WTC11 (cell line): ENCODE measurements at regions not wholly inside any gene's neighbourhood (a gene's known extent, or its start where the extent isn't known, plus 50 kb on each side); places are given as distances from the start of the nearest gene placed in this dataset.

ENCODE experiments used
- ATAC-seq: fragments of 200-7000 bp; cut with Tn5 transposase; 2 replicates; pipeline ENCODE4 v1.10.0; 2021; ENCODE audit warnings: mild to moderate bottlenecking, moderate library complexity
- CTCF ChIA-PET: fragments of 300-600 bp; sonication (Branson Sonifier 250); formaldehyde crosslinking; loops from one replicate; lab custom pipeline; 2021; ENCODE audit warnings: antibody characterized with exemption; lab: Charles Lee
- POLR2A ChIA-PET: fragments of 350-600 bp; sonication (Branson Sonifier 250); formaldehyde crosslinking; loops from one replicate; lab custom pipeline; 2021; ENCODE audit warnings: antibody characterized with exemption; lab: Charles Lee
- DNase-seq: peaks from one replicate; pipeline ENCODE4 v3.0.0; 2021; ENCODE audit warnings: low spot score
- H3K27ac Mint-ChIP-seq: 2 replicates; pipeline ENCODE4 v1.8.0; 2021; ENCODE audit warnings: mixed read lengths
- H3K27me3 Mint-ChIP-seq: 2 replicates; pipeline ENCODE4 v1.8.0; 2021; ENCODE audit warnings: low read depth, mild to moderate bottlenecking, moderate library complexity, mixed read lengths
- H3K36me3 Mint-ChIP-seq: 2 replicates; pipeline ENCODE4 v1.8.0; 2021; ENCODE audit warnings: mixed read lengths
- H3K4me1 Mint-ChIP-seq: 2 replicates; pipeline ENCODE4 v1.8.0; 2022; ENCODE audit warnings: mixed read lengths
- H3K4me3 Mint-ChIP-seq: 2 replicates; pipeline ENCODE4 v1.8.0; 2021; ENCODE audit warnings: mild to moderate bottlenecking, moderate library complexity, mixed read lengths
- H3K9me3 Mint-ChIP-seq: 2 replicates; pipeline ENCODE4 v1.8.0; 2021; ENCODE audit warnings: mixed read lengths
- CREM ChIP-seq: sonication (generic); formaldehyde crosslinking; IDR thresholded peaks from 2 replicates; pipeline ENCODE4 v1.8.1; 2022; ENCODE audit warnings: mild to moderate bottlenecking, missing genetic modification reagents, moderate library complexity
- ESRRA ChIP-seq: sonication (generic); formaldehyde crosslinking; IDR thresholded peaks from 2 replicates; pipeline ENCODE4 v1.8.1; 2022; ENCODE audit warnings: mild to moderate bottlenecking, missing genetic modification reagents, borderline replicate concordance
- FOXJ3 ChIP-seq: sonication (generic); formaldehyde crosslinking; IDR thresholded peaks from 2 replicates; pipeline ENCODE4 v1.9.0; 2021; ENCODE audit warnings: missing genetic modification reagents, mild to moderate bottlenecking, borderline replicate concordance
- GTF2I ChIP-seq: fragments of 250-450 bp; sonication (Bioruptor Pico); conservative IDR thresholded peaks from 2 replicates; pipeline ENCODE4 v1.4.0; 2021; ENCODE audit warnings: mild to moderate bottlenecking
- KAT7 ChIP-seq: sonication (generic); formaldehyde crosslinking; IDR thresholded peaks from 2 replicates; pipeline ENCODE4 v1.8.1; 2023; ENCODE audit warnings: missing genetic modification reagents, mild to moderate bottlenecking, borderline replicate concordance
- NFATC4 ChIP-seq: fragments of 250-450 bp; sonication (Bioruptor Pico); IDR thresholded peaks from 2 replicates; pipeline ENCODE4 v1.9.0; 2021; ENCODE audit warnings: mild to moderate bottlenecking
- NFYB ChIP-seq: sonication (generic); formaldehyde crosslinking; conservative IDR thresholded peaks from 2 replicates; pipeline ENCODE4 v1.8.0; 2022; ENCODE audit warnings: low read depth, missing genetic modification reagents
- NR2C2 ChIP-seq: sonication (generic); formaldehyde crosslinking; IDR thresholded peaks from 2 replicates; pipeline ENCODE4 v1.8.0; 2022; ENCODE audit warnings: mild to moderate bottlenecking, missing genetic modification reagents
- PRRX2 ChIP-seq: fragments of 250-450 bp; sonication (Bioruptor Pico); IDR thresholded peaks from 2 replicates; pipeline ENCODE4 v1.8.0; 2021; ENCODE audit warnings: mild to moderate bottlenecking
- SP1 ChIP-seq: sonication (generic); formaldehyde crosslinking; conservative IDR thresholded peaks from 2 replicates; pipeline ENCODE4 v1.8.1; 2022; ENCODE audit warnings: missing genetic modification reagents
- ZNF121 ChIP-seq: sonication (generic); formaldehyde crosslinking; IDR thresholded peaks from 2 replicates; pipeline ENCODE4 v1.8.0; 2023; ENCODE audit warnings: missing genetic modification reagents
- ZNF396 ChIP-seq: fragments of 250-450 bp; sonication (Bioruptor Pico); IDR thresholded peaks from 2 replicates; pipeline ENCODE4 v1.8.0; 2021; ENCODE audit warnings: mild to moderate bottlenecking, moderate library complexity, borderline replicate concordance
- ZNF416 ChIP-seq: fragments of 250-450 bp; sonication (Bioruptor Pico); IDR thresholded peaks from 2 replicates; pipeline ENCODE4 v1.9.0; 2021; ENCODE audit warnings: mild to moderate bottlenecking, inconsistent platforms
- TF ChIP-seq, protein P1 (sequence below): sonication (generic); formaldehyde crosslinking; IDR thresholded peaks from 2 replicates; pipeline ENCODE4 v1.8.1; 2023; ENCODE audit warnings: mild to moderate bottlenecking, missing genetic modification reagents, borderline replicate concordance
- TF ChIP-seq, protein P2 (sequence below): fragments of 250-450 bp; sonication (Bioruptor Pico); IDR thresholded peaks from 2 replicates; pipeline ENCODE4 v1.8.0; 2021; ENCODE audit warnings: mild to moderate bottlenecking
- TF ChIP-seq, protein P3 (sequence below): sonication (generic); formaldehyde crosslinking; IDR thresholded peaks from 2 replicates; pipeline ENCODE4 v1.8.0; 2023; ENCODE audit warnings: missing genetic modification reagents, mild to moderate bottlenecking, borderline replicate concordance
- TF ChIP-seq, protein P4 (sequence below): sonication (generic); formaldehyde crosslinking; IDR thresholded peaks from 2 replicates; pipeline ENCODE4 v1.8.0; 2022; ENCODE audit warnings: mild to moderate bottlenecking, missing genetic modification reagents
- TF ChIP-seq, protein P5 (sequence below): sonication (generic); formaldehyde crosslinking; IDR thresholded peaks from 2 replicates; pipeline ENCODE4 v1.8.0; 2023; ENCODE audit warnings: missing genetic modification reagents
- TF ChIP-seq, protein P6 (sequence below): fragments of 250-450 bp; sonication (Bioruptor Pico); IDR thresholded peaks from 2 replicates; pipeline ENCODE4 v2.1.2; 2022; ENCODE audit warnings: mild to moderate bottlenecking, moderate library complexity
- TF ChIP-seq, protein P7 (sequence below): sonication (generic); formaldehyde crosslinking; IDR thresholded peaks from 2 replicates; pipeline ENCODE4 v1.8.1; 2023; ENCODE audit warnings: mild to moderate bottlenecking, missing genetic modification reagents, moderate library complexity

DNA sequence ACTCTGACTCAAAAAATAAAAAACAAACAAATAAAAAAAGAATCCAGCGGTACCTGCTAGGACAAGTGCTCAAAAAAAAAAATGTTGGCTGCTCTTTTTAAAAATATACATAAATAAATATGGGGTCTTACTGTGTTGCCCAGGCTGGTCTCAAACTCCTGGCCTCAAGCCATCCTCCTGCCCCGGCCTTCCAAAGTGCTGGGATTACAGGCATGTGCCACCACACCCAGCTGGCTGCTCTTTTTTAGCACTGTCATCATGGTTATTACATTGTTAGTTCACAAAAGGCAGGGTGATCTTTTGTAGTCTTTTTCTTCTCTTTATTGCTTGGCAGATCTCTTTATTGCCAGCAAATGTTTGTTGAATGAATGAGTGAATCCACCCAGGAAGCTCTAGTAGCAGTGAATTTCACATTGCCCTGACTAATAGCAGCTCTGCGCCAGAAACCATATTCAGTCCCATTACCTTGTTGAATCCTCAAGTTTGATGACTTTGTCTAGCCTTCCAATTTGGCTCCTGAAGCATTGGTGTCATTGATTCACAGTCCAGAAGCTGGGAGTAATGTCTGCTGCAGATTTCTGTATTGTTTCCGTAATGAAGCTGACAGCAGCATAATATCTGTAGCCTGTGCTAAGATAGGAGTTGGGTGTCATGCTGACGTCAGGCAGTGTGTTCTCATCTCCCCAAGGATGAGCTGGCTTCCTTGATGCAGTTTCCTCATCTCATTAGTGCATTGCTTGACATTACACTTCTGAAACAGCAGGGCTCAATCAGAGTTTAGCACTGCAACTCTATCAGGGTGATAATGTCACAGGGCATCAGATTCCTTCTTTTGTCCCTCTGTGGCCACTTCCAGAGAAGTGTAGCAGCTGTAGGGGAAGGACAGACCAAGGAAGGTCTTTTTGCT is 84.9 kb upstream of the TGM3 start (continued):
- no peak for TF ChIP-seq GTF2I (CRISPR knock-in tag)
- TF ChIP-seq CREM, result no peak
- TF ChIP-seq, protein P1, sequence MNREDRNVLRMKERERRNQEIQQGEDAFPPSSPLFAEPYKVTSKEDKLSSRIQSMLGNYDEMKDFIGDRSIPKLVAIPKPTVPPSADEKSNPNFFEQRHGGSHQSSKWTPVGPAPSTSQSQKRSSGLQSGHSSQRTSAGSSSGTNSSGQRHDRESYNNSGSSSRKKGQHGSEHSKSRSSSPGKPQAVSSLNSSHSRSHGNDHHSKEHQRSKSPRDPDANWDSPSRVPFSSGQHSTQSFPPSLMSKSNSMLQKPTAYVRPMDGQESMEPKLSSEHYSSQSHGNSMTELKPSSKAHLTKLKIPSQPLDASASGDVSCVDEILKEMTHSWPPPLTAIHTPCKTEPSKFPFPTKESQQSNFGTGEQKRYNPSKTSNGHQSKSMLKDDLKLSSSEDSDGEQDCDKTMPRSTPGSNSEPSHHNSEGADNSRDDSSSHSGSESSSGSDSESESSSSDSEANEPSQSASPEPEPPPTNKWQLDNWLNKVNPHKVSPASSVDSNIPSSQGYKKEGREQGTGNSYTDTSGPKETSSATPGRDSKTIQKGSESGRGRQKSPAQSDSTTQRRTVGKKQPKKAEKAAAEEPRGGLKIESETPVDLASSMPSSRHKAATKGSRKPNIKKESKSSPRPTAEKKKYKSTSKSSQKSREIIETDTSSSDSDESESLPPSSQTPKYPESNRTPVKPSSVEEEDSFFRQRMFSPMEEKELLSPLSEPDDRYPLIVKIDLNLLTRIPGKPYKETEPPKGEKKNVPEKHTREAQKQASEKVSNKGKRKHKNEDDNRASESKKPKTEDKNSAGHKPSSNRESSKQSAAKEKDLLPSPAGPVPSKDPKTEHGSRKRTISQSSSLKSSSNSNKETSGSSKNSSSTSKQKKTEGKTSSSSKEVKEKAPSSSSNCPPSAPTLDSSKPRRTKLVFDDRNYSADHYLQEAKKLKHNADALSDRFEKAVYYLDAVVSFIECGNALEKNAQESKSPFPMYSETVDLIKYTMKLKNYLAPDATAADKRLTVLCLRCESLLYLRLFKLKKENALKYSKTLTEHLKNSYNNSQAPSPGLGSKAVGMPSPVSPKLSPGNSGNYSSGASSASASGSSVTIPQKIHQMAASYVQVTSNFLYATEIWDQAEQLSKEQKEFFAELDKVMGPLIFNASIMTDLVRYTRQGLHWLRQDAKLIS (CRISPR knock-in tag), result no peak
- TF ChIP-seq ZNF396, result no peak
- TF ChIP-seq, protein P2, sequence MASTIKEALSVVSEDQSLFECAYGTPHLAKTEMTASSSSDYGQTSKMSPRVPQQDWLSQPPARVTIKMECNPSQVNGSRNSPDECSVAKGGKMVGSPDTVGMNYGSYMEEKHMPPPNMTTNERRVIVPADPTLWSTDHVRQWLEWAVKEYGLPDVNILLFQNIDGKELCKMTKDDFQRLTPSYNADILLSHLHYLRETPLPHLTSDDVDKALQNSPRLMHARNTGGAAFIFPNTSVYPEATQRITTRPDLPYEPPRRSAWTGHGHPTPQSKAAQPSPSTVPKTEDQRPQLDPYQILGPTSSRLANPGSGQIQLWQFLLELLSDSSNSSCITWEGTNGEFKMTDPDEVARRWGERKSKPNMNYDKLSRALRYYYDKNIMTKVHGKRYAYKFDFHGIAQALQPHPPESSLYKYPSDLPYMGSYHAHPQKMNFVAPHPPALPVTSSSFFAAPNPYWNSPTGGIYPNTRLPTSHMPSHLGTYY (CRISPR knock-in tag), result no peak
- TF ChIP-seq, all 79 proteins: peak for 0

DNA sequence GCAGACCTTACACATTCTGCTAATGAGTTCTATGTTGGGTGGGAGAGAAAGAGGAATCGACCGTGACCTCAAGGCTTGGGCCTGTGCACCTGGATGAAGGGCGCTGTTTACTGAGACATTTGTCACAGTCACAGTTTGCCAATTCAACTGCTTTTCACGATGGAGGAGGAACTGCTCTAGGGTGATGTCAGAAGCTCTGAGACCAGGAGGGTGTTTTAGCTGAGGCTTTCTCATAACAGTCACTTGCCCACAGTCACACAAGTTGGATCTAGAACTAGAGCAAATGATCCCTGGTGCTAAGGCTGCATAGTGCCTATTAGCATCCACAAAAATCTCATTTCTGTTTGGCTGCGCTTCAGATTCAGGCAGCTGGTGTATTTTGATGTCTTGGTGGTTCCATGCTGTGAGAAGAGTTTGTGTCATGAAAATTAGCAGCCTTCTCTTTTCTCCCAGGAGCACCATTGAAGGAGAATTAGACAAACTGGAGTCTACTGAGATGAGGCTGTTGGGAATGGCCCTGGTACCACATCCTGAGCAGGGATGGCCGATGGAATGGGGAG is 83.3 kb upstream of the TGM3 start:
- no peak overlapping the region for H3K4me3 Mint-ChIP-seq
- ATAC-seq (no peak), DNase-seq (no peak)
- no peaks in the 10 kb centered on the region for H3K4me1 Mint-ChIP-seq
- no peak overlapping the region for H3K27ac Mint-ChIP-seq
- POLR2A ChIA-PET, result no interaction called here
- CTCF ChIA-PET, result interaction anchor here (0.7 to 1.5 kb wide), 2 partner anchors 24 to 40 kb away, joined by 3 to 6 read pairs; no protein-coding TSS in a partner anchor
- peaks cover 23% of the 10 kb centered on the region for H3K27me3 Mint-ChIP-seq
- H3K9me3 Mint-ChIP-seq, result no peaks in the 10 kb centered on the region
- H3K36me3 Mint-ChIP-seq, result no peaks in the 10 kb centered on the region
- TF ChIP-seq NFYB (CRISPR knock-in tag) (no peak), ZNF416 (no peak), ZNF121 (CRISPR knock-in tag) (no peak), KAT7 (CRISPR knock-in tag) (no peak), FOXJ3 (CRISPR knock-in tag) (no peak), PRRX2 (CRISPR knock-in tag) (no peak), ESRRA (CRISPR knock-in tag) (no peak), NR2C2 (CRISPR knock-in tag) (no peak), SP1 (CRISPR knock-in tag) (no peak), NFATC4 (CRISPR knock-in tag) (no peak)
- TF ChIP-seq, protein P3, sequence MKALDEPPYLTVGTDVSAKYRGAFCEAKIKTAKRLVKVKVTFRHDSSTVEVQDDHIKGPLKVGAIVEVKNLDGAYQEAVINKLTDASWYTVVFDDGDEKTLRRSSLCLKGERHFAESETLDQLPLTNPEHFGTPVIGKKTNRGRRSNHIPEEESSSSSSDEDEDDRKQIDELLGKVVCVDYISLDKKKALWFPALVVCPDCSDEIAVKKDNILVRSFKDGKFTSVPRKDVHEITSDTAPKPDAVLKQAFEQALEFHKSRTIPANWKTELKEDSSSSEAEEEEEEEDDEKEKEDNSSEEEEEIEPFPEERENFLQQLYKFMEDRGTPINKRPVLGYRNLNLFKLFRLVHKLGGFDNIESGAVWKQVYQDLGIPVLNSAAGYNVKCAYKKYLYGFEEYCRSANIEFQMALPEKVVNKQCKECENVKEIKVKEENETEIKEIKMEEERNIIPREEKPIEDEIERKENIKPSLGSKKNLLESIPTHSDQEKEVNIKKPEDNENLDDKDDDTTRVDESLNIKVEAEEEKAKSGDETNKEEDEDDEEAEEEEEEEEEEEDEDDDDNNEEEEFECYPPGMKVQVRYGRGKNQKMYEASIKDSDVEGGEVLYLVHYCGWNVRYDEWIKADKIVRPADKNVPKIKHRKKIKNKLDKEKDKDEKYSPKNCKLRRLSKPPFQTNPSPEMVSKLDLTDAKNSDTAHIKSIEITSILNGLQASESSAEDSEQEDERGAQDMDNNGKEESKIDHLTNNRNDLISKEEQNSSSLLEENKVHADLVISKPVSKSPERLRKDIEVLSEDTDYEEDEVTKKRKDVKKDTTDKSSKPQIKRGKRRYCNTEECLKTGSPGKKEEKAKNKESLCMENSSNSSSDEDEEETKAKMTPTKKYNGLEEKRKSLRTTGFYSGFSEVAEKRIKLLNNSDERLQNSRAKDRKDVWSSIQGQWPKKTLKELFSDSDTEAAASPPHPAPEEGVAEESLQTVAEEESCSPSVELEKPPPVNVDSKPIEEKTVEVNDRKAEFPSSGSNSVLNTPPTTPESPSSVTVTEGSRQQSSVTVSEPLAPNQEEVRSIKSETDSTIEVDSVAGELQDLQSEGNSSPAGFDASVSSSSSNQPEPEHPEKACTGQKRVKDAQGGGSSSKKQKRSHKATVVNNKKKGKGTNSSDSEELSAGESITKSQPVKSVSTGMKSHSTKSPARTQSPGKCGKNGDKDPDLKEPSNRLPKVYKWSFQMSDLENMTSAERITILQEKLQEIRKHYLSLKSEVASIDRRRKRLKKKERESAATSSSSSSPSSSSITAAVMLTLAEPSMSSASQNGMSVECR, result no peak
- TF ChIP-seq, protein P4, sequence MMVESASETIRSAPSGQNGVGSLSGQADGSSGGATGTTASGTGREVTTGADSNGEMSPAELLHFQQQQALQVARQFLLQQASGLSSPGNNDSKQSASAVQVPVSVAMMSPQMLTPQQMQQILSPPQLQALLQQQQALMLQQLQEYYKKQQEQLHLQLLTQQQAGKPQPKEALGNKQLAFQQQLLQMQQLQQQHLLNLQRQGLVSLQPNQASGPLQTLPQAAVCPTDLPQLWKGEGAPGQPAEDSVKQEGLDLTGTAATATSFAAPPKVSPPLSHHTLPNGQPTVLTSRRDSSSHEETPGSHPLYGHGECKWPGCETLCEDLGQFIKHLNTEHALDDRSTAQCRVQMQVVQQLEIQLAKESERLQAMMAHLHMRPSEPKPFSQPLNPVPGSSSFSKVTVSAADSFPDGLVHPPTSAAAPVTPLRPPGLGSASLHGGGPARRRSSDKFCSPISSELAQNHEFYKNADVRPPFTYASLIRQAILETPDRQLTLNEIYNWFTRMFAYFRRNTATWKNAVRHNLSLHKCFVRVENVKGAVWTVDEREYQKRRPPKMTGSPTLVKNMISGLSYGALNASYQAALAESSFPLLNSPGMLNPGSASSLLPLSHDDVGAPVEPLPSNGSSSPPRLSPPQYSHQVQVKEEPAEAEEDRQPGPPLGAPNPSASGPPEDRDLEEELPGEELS, result no peak
- TF ChIP-seq, protein P5, sequence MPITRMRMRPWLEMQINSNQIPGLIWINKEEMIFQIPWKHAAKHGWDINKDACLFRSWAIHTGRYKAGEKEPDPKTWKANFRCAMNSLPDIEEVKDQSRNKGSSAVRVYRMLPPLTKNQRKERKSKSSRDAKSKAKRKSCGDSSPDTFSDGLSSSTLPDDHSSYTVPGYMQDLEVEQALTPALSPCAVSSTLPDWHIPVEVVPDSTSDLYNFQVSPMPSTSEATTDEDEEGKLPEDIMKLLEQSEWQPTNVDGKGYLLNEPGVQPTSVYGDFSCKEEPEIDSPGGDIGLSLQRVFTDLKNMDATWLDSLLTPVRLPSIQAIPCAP (CRISPR knock-in tag), result no peak
- TF ChIP-seq, protein P6, sequence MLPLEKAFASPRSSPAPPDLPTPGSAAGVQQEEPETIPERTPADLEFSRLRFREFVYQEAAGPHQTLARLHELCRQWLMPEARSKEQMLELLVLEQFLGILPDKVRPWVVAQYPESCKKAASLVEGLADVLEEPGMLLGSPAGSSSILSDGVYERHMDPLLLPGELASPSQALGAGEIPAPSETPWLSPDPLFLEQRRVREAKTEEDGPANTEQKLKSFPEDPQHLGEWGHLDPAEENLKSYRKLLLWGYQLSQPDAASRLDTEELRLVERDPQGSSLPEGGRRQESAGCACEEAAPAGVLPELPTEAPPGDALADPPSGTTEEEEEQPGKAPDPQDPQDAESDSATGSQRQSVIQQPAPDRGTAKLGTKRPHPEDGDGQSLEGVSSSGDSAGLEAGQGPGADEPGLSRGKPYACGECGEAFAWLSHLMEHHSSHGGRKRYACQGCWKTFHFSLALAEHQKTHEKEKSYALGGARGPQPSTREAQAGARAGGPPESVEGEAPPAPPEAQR (CRISPR knock-in tag), result no peak
- TF ChIP-seq, protein P7, sequence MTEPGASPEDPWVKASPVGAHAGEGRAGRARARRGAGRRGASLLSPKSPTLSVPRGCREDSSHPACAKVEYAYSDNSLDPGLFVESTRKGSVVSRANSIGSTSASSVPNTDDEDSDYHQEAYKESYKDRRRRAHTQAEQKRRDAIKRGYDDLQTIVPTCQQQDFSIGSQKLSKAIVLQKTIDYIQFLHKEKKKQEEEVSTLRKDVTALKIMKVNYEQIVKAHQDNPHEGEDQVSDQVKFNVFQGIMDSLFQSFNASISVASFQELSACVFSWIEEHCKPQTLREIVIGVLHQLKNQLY (CRISPR knock-in tag), result no peak
